GM21529 (cell line): ENCODE measurements at regions not wholly inside any gene's neighbourhood (a gene's known extent, or its start where the extent isn't known, plus 50 kb on each side); places are given as distances from the start of the nearest gene placed in this dataset.

Experiments
- ATAC-seq: cut with Tn5 transposase; IDR thresholded peaks from one replicate; pipeline ENCODE4 v1.9.1; 2021; ENCODE audit not compliant: unreplicated experiment

DNA sequence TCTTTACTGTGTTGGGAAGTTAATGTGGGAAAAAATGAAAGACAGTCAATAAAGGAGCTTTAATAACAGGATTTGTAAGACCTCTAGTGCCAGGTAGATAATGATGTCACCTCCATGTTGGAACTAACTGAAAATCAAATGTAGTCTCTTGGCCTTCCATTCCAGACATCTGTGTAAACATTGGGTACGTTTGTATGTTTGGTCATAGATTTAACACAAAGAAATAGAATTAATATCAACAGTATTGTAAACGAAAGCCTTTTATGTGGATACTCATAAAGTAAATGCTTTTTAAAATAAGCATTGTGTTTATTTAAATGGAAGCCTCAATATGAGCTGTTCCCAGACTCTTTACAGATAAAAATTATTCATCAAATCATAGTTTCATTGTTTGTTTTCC lies 605.7 kb downstream of the METTL15 start:
- ATAC-seq, result no peak

DNA sequence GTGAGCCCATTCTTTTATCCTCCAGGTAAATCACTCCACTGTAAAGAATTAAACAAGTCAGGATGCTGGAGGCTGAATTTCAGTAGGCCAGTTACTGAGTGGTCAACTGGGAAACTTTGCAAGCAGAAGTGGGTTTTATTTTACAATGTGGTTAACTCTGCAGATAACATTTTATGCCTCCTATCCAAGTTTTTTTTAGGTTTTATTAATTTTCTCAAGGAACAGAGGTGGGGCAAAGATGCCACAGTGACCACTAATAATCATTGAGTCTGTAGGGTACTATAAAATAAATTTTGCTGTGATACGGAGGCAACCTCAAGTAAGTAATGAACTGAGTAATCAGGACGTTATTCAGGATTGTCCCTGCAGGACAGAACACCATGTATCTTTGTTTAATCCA lies 599.9 kb downstream of the METTL15 start:
- ATAC-seq, result no peak

DNA sequence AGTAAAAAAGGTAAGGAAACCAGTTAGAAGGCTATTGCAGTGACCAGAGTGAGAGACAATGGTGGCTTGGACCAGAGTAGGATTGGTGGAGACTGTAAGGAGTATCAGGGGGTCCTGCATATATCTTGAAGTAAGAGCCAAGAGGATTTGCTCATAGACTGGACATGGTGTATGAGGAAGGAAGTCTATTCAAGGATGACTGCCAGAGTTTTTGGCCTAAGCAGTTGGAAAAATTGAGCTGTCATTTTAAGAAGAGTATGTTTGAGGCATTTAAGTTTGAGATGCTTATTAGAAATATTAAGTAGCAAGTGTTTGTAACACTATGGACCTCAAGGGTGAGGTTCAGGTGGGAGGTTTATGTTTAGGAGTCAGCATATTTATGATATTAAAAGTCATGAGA lies 596.6 kb downstream of the METTL15 start:
- ATAC-seq, result no peak

DNA sequence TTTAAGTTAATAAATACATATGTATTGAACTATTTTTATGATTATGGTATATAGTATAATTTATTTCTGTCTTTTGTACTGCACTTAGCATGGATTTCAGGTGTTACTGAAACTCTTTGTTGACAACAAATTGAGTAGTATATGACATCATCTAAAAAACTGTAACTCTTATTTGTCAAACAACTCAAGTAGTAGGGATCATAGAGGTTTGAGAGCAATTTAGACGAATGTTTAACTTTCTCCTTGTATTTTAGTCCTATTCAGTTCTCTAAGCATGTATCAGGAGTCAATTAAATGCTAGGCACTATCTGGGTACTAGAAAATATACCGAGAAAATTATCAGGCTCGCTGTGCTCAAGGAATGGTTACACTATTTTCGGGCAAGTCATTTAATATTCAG lies 595.2 kb downstream of the METTL15 start:
- no peak for ATAC-seq

DNA sequence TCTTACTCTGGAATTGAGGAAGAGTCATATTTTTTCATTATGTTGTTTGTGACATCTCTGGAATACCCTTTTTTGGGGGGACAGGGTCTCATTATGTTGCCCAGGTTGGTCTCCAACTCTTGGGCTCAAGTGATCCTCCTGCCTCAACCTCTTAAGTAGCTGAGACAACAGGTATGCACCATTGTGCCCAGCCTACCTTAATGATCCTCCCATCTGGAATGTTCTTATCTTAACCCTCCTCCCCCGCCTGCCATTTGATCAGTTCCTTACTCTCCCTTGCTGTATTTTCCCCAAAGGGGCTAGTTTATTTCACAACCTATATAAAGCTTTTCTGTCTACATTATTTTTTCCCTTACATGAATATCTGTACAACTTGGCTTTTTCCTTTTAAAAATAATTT lies 594.7 kb downstream of the METTL15 start:
- no peak for ATAC-seq

DNA sequence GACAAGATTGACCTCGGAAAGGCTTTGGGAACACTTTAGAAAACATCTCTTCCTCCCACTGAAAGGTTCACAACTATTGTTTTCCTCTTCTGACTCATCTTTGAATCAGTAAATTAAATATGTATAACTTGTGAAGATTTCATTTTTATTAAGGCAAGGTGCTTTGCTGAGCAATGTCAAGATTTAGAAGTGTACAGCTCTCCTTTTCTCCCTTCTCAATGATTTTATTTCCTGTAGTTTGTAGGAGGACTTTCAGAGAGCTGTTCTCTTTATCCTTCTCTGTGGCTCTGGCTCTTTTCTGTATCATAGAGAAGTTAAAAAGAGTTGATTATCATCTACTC lies 594.2 kb downstream of the METTL15 start:
- no peak for ATAC-seq

DNA sequence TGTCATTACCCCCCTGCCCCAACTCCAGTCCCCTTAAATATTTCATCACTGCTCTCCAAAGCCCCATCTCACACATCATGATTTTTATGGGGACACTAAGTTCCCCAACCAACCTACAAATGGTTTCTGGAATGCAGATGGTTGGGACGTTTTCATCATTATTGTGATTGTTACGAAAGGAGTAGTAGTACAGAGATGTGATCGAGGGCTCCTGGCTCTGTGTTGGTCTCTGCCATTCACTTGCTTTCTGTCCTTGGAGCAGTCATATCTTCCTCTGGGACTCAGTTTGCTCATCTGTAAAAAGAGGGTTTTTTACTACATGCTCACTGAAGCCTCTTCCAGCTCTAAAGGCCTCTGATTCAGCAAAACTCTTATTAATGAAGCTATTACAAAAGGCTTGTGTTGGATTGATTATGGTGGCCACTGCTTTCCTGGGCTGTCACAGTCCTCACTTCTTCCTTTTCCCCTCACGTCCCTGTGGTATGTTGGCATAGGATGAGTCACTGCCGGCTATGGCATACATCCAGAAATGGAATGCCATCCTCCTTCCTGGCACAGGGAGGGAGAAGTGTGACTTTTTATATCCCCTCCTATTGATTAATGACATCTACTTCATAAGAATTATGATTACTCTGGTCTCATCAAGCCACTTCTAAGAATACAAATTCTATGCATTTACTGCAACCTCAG lies 593.7 kb downstream of the METTL15 start:
- ATAC-seq, result no peak

DNA sequence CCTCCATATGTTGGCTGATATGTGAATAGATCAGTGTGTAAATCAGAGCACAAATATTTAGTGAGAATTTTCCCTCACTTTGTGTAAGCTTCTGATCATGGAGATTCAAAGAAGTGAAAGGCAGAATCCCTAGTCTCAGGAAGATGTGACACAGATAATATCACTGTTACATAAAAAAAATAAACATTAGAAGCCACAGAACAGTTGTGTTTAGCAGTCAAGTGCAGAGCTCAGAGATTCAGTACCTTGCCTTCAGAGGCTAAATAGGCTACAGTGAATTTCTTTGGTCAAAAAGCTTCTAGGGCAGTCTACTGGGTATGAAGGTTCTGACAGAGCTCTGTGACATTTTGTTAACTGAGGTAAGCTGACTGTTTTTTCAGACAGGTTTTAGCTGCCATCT lies 591.5 kb downstream of the METTL15 start:
- ATAC-seq, result no peak

DNA sequence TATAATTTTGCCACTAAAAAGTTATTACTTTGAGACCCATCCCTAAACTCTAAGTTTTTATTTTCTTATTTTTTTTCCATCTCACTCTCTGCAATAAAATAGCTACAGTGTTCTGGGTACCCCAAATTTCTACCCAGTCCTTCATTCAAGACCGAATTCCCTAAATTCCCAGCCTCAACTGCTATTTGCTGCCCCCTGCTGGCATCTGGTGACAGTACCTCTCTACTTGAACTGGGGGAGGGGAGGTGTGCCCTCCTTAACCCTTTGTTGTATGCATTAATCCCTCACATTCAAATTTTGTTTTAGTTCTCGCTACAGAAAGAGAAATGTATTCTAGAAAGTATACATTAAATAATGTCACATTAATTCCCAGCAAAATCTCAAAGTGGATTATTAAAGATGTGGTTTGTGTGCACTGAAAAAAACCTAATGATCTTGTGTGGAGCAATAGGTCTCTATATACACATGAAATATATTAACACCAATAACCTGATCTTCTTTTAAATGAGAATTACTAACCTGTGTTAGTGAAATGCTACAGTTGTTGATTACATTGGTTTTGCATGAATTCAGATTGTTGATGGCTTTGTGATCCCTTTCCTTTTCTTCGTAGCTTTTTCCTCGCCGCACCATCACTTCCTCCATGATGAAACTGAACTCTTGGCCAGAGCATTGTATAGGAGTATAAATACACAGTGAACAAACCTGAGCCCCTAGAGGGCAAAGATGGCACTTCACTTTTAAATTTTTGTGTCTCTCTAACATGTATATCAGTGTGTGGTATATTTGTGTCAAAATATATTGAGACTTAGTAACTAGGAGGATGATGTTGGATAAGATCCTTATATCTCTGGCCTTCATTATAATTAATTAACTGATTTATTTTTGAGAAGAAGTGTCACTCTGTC lies 590.0 kb downstream of the METTL15 start:
- ATAC-seq, result peak; percentile 61

DNA sequence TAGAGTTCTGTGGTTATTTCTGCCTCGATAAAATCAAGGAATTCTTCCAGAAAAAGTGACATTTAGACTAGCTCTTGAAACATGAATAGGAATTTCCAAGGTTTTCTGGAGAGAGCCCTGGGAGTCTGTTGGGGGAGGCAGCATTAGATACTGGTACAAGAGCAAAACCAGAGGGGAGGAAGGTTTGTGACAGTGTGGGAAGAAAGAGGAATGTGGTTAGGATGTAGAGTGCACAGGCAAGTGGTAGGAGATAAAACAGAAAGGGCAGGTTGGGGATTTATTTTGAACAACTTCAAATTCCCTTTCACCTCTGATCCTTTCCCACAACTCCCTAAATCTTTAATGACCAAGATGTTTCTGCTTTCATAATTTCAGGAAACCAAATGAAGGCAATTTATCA lies 588.4 kb downstream of the METTL15 start:
- ATAC-seq, result no peak

DNA sequence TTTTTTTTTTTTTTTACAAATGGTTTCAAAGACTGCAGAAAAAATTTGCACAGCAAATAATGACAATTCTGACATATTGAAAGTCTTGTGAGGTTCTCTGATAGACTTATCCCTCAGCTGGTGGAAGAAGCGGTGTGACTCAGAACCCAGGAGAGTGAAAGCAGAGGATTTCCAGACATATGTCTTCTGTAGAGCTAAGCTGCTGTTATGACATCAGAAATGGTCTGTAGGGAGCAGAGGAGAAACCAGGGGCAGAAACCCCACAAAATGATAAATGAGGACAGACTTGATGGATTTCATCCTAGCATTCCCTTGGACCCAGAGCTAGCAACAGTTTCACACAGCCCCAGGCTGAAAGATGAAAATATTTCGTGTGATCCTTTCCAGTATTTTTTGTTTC lies 582.6 kb downstream of the METTL15 start:
- ATAC-seq, result no peak

DNA sequence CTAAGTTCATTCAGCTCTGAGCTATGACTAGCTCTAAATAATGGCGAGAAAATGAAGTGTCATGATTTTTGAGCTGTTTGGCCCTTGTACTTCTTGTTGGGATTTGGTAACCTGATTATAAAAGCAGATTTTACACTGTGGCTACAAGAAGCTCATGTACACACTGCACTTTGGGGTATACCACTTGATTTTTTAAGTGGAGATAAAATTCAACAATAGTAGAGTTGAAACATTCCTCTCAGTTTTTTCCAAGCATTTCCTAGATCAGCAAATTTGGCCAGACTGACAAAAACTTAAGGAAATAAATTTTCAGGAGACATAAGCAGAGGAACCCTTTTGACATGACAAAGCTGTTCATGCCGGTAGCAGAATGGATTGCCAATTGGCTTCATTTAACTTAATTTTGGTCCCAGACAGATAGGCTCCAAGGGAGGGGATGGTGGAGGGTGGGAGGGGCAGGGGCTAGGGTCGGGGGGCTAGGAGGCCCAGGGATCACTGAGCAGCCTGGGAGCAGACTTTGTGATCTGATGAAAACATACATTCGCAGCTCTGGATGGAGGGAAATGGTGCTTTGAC lies 575.9 kb downstream of the METTL15 start:
- no peak for ATAC-seq

DNA sequence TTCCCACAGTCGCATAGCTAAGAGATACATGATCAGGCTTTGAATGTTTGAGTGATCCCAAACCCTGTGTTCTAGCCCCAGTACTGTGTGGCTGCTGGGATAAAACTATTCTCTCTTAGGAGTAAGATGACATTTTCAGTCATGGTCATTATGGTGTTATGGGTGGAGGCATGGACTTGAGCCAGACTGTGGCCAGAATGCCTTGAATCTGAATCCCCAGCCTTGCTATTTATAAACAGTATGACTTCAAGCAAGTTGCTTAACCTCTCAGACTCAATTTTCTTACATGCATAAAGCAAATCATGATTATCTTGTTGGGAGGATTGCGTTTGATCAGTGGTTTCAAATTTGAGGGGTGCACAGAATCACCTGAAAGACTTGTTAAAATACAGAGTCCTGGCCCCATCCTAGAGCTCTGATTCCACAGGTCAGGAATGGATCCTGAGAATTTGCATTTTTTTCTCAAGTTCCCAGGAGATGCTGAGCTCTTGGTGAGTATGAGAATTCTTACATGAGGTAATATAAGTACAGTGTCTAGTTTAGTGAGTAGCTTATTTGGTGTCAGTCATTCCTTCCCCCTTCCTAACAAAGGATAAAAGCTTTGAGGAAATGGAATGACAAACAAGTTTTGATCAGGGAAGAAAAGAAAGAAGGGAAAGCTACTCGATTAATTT lies 571.7 kb downstream of the METTL15 start:
- no peak for ATAC-seq

DNA sequence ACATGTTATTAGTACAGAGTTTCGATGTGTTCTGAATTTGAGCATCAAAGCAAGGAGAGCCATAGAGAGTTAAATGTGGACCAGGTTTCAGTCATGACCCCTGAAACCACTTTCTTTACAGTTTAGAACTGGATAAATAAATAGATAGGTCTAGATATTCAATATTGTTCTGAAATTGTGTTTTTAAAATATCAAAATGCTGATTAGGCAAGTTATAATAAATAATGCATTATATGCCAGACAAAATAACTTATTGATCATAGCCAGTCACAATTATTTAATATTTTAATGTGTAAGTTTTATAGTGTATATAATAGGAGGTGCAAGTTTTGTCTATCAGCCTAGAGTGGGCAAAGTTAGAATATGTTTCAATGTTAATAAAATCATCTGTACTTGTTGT lies 569.5 kb downstream of the METTL15 start:
- ATAC-seq, result no peak

DNA sequence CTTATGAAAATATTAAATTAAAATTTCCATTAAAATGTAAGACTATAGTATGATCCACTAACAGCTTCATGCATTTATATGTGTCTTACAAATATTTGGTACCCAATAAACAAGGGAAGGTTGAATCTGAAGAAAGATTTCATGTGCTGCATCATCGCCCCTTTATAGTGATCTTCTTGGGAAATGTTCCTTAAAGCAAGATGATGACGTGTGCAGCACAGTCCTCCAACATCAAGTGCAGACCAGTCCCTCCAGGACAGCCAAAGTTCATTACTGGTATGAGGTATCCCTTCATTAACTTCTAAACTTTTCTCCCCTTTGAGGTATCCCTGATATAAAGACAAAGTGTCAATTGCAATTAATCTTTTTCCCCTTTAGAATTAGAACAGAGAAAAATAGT lies 567.0 kb downstream of the METTL15 start:
- no peak for ATAC-seq

DNA sequence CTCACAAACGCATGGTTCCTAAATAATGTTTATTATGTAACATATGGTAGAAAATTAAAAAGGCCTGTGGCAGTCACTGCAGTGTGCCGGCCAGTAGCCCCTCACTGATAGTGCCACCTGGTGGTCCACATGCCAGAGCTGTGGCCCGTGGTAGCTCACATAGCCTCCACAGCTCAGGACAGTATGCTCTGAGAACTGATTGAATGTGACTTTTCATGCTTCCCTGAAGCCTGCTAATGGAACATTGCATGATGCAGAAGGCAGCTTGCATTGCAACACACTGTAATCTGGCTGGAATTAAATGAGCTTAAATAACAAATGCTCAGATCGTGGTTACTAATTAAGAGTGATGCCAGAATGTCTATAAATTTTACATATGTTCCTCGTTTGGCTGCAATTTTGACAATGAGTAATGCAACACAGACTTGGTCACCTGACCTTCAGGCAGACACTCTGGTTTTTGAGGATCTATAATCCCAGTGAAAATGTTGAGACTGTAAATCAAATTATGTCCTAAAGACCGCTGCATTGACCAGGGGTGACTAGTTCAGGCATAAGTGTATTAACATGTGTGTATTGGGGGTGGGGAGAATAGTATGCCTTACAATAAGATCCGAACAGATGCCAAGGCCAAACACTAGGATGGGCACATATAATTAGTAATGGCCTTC lies 566.4 kb downstream of the METTL15 start:
- ATAC-seq, result no peak

DNA sequence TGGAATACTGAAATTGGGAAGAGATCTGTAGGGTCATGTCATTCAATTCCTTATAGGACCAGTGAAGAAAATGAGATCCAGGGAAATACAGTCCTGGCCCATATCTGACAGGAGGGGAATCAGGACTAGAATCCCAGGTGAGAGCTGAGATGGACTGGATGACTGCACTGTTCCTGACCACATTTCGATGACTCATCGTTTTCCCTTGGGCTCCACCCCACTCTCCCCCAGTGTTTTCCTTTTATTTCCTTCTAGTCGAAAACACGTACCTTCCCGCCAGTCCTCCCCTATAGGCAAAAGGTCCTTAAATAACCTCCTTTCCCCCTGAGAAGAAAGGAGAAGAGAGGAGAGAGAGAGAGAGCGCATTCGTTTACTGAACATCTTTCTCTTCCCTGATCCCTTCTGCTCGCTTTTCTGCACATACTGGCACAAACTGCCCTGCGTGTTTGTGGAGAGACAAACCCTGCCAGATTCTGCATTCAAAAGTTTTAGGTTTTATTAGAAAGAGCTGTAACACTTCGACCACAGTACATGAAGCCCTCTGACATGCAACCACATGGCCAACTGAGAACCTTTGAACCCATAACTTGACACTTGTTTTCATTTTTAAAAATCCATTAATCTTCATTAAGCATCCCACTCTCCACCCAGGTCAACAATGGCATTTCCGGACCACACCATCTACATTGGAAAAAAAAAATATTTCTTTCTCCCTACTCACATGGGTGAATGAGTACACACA lies 565.7 kb downstream of the METTL15 start:
- ATAC-seq, result no peak

DNA sequence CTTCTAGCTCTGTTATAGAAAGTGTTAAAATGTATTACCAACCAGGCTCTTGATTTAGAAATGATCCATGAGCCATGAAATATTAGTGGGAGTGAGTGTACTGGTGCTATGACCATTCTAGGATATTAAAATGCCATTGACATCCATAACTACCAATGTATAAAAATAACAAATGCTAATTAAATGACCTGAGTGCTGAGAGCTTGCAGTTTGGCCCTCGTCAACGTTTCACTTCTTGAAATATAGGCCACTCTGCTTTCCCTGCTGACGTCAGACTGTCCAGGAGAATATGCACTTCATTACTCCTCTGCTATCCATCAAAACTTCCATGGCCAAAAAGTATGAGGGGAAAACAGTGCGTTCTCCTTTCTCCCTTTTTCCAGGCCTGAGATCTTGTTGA lies 563.1 kb downstream of the METTL15 start:
- no peak for ATAC-seq

DNA sequence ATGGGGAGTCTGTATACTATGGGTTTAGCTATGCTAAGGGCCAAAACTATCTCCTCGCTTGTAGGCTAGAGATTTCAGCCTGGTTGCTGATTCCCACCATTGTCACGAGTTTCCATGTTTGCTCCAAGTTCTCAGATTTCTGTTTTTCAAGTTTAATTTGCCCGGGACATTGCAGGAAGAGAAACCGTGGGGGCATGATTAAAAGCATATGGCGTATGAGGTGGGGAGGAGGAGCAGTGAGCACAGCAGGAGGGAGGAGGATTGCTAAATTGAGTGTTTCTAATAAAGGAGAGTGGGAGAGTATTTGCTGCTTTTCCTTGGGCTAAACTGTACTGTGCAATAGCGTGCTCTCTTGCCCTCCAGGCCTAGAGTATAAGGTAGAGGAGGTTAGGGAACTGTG lies 558.4 kb downstream of the METTL15 start:
- no peak for ATAC-seq

DNA sequence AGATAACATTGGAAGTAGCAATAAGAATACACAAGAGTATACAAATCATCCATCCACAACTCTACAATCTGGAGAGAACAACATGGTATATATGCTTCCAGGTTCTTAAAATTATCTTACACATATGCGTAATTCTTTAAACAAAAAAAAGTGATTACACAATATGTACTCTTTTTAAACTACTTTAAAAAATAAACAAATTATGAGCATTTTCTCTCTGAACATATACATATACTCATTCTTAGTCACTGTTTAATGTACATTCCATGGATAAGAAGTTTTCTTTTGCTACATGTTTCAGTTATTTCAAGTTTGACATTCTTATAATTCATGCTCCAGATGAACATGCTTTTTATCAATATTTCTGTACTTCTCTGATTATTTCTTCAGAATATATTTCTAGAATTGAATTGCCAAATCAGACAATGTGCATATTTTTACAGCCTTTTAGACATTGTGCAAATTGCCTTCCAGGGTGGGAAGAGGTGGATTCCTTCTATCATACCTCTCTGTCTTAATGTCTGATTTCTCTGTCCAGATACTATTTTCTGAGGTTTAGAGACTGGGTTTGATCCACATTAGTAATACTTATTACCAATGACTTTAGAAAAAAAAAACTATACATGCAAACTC lies 551.6 kb downstream of the METTL15 start:
- ATAC-seq, result no peak
